IMR-90 (cell line): ENCODE measurements at regions not wholly inside any gene's neighbourhood (a gene's known extent, or its start where the extent isn't known, plus 50 kb on each side); places are given as distances from the start of the nearest gene placed in this dataset.

ENCODE experiments used
- ATAC-seq: fragments of 200-7000 bp; cut with Tn5 transposase; 2 replicates; pipeline ENCODE4 v1.9.1; 2020; ENCODE audit warnings: low read depth, mild to moderate bottlenecking, moderate library complexity
- BruUV-seq: library from RNA; stranded (reverse); fragments of 400-500 nt; replicated peaks from 2 replicates; lab custom pipeline; 2021; lab: Mats Ljungman, UMichigan
- CTCF ChIA-PET: fragments of 300-600 bp; formaldehyde crosslinking; extraction: SDS; loops from one replicate; lab custom pipeline; 2021; ENCODE audit warnings: antibody characterized with exemption; lab: Yijun Ruan, JAX
- POLR2A ChIA-PET: fragments of 300-600 bp; sonication (Branson Sonifier 250); formaldehyde crosslinking; loops from one replicate; lab custom pipeline; 2022; ENCODE audit warnings: antibody characterized with exemption; ENCODE audit not compliant: unreplicated experiment; lab: Charles Lee
- DNase-seq: peaks from one replicate; pipeline ENCODE4 v3.0.0; 2013
- H2AFZ ChIP-seq: replicated peaks from 2 replicates; pipeline ENCODE3; 2013; ENCODE audit warnings: low read length, mild to moderate bottlenecking; ENCODE audit not compliant: poor library complexity
- H2AK5ac ChIP-seq: 2 replicates; pipeline ENCODE4 v1.6.1; 2013; ENCODE audit warnings: low read depth, low read length, inconsistent platforms
- H2AK9ac ChIP-seq: replicated peaks from 2 replicates; pipeline ENCODE3; 2013; ENCODE audit warnings: mild to moderate bottlenecking, low read depth, low read length, moderate library complexity; ENCODE audit not compliant: poor library complexity
- H2BK120ac ChIP-seq: 2 replicates; pipeline ENCODE4 v1.6.1; 2013; ENCODE audit warnings: low read depth, low read length, inconsistent platforms
- H2BK15ac ChIP-seq: 3 replicates; pipeline ENCODE4 v1.6.1; 2013; ENCODE audit warnings: low read depth, low read length, inconsistent platforms
- H2BK20ac ChIP-seq: 2 replicates; pipeline ENCODE4 v1.6.1; 2013; ENCODE audit warnings: low read depth, mild to moderate bottlenecking, inconsistent platforms, low read length, moderate library complexity
- H2BK5ac ChIP-seq: 2 replicates; pipeline ENCODE4 v1.6.1; 2013; ENCODE audit warnings: mild to moderate bottlenecking, low read depth, low read length, inconsistent platforms; ENCODE audit not compliant: poor library complexity, severe bottlenecking
- H3K14ac ChIP-seq: replicated peaks from 2 replicates; pipeline ENCODE4 v1.6.1; 2013; ENCODE audit warnings: low read depth, low read length, inconsistent platforms
- H3K18ac ChIP-seq: 2 replicates; pipeline ENCODE4 v1.6.1; 2013; ENCODE audit warnings: low read depth, low read length, control low read depth
- H3K23ac ChIP-seq: 2 replicates; pipeline ENCODE4 v1.6.1; 2013; ENCODE audit warnings: low read depth, low read length, inconsistent platforms
- H3K27ac ChIP-seq: 2 replicates; pipeline ENCODE4 v1.5.1; 2013; ENCODE audit warnings: mild to moderate bottlenecking, control low read depth, low read length; ENCODE audit not compliant: insufficient read depth
- H3K27me3 ChIP-seq: 2 replicates; pipeline ENCODE4 v1.6.1; 2013; ENCODE audit warnings: low read length; ENCODE audit not compliant: control insufficient read depth, insufficient read depth
- H3K36me3 ChIP-seq: 2 replicates; pipeline ENCODE4 v1.6.1; 2013; ENCODE audit warnings: low read length, mixed read lengths; ENCODE audit not compliant: control insufficient read depth, insufficient read depth
- H3K4ac ChIP-seq: 2 replicates; pipeline ENCODE4 v1.6.1; 2013; ENCODE audit warnings: low read depth, low read length, inconsistent platforms
- H3K4me1 ChIP-seq: 2 replicates; pipeline ENCODE4 v1.6.1; 2013; ENCODE audit warnings: low read length, mixed read lengths; ENCODE audit not compliant: control insufficient read depth, insufficient read depth
- H3K4me2 ChIP-seq: 2 replicates; pipeline ENCODE4 v1.6.1; 2013; ENCODE audit warnings: low read depth, mild to moderate bottlenecking, control low read depth, low read length, moderate library complexity
- H3K4me3 ChIP-seq: 2 replicates; pipeline ENCODE4 v1.5.1; 2013; ENCODE audit warnings: low read depth, mild to moderate bottlenecking, control low read depth, low read length, moderate library complexity; ENCODE audit not compliant: insufficient read depth
- H3K56ac ChIP-seq: 2 replicates; pipeline ENCODE4 v1.6.1; 2013; ENCODE audit warnings: low read length, inconsistent platforms; ENCODE audit not compliant: insufficient read depth; ENCODE audit errors: extremely low read depth
- H3K79me1 ChIP-seq, 2 experiments: 2 replicates each; pipeline ENCODE4 v1.6.1; 2013; ENCODE audit warnings: low read length in 2 of 2, inconsistent platforms in 1 of 2, low read depth in 1 of 2
- H3K9ac ChIP-seq: 2 replicates; pipeline ENCODE4 v1.6.1; 2013; ENCODE audit warnings: low read depth, low read length, control low read depth
- H3K9me1 ChIP-seq: 2 replicates; pipeline ENCODE4 v1.6.1; 2013; ENCODE audit warnings: low read length, inconsistent platforms; ENCODE audit not compliant: insufficient read depth
- H3K9me3 ChIP-seq: 2 replicates; pipeline ENCODE4 v1.6.1; 2013; ENCODE audit warnings: low read length; ENCODE audit not compliant: control insufficient read depth, insufficient read depth
- H4K20me1 ChIP-seq: 2 replicates; pipeline ENCODE4 v1.6.1; 2013; ENCODE audit warnings: low read length, inconsistent platforms; ENCODE audit not compliant: insufficient read depth
- H4K5ac ChIP-seq: 2 replicates; pipeline ENCODE4 v1.6.1; 2013; ENCODE audit warnings: mild to moderate bottlenecking, low read depth, low read length, control low read depth
- H4K8ac ChIP-seq, 2 experiments: 2 replicates each; pipeline ENCODE4 v1.6.1; 2013; ENCODE audit warnings: low read depth in 2 of 2, low read length in 2 of 2, control low read depth in 1 of 2, inconsistent platforms in 1 of 2
- H4K91ac ChIP-seq: 2 replicates; pipeline ENCODE4 v1.6.1; 2013; ENCODE audit warnings: low read depth, low read length, inconsistent platforms; ENCODE audit not compliant: insufficient read depth
- RAD21 ChIP-seq: IDR thresholded peaks from 2 replicates; pipeline ENCODE4 v1.6.1; 2012; ENCODE audit warnings: low read length, improper control_type of control experiment
- USF2 ChIP-seq: fragments of 150-350 bp; IDR thresholded peaks from 2 replicates; pipeline ENCODE4 v1.6.1; 2017; ENCODE audit warnings: mild to moderate bottlenecking, antibody characterized with exemption, low read length, low read depth
- WGBS, 2 experiments: methylation state at CpG; one replicate each; pipeline versions ENCODE4 v1.1.5 to v1.1.7; 2013; ENCODE audit warnings: missing lambda C conversion rate in 2 of 2; ENCODE audit not compliant: insufficient read length in 1 of 2; ENCODE audit errors: extremely low coverage in 2 of 2; 5-methylcytosine and 5-hydroxymethylcytosine counted together
- dilution Hi-C: fragments of 300-500 bp; cut with HindIII; formaldehyde crosslinking; loops from one replicate; pipeline ENCODE4 v1.14.3; 2018; ENCODE audit warnings: low sequenced_read_pairs; ENCODE audit not compliant: unreplicated experiment
- in situ Hi-C: fragments of 300-500 bp; cut with MboI; formaldehyde crosslinking; loops from 3 replicates; pipeline ENCODE4 v1.14.3; 2019; ENCODE audit warnings: low sequenced_read_pairs, inconsistent platforms, mixed read lengths
- intact Hi-C: fragments of 100-400 bp; cut with micrococcal nuclease; formaldehyde crosslinking; loops from 2 replicates; pipeline ENCODE4 v1.10.0; 2022

GRCh38 chr12:33752854-33753253, 269.4 kb upstream of the ALG10 start:
- CTCF ChIA-PET = no interaction called here
- no peak overlapping the region for H2AK9ac ChIP-seq
- H4K20me1 ChIP-seq = no peaks in the 10 kb centered on the region
- no peaks in the 10 kb centered on the region for H3K79me1 ChIP-seq
- no peak for TF ChIP-seq USF2
- no peak for TF ChIP-seq RAD21
- H3K14ac ChIP-seq = no peak overlapping the region
- no TSS peak for BruUV-seq
- no peak overlapping the region for H3K23ac ChIP-seq
- H3K18ac ChIP-seq = no peak overlapping the region
- no peak overlapping the region for H3K4ac ChIP-seq
- no peak overlapping the region for H3K4me3 ChIP-seq
- H4K5ac ChIP-seq = no peak overlapping the region
- H2BK15ac ChIP-seq = no peak overlapping the region
- no CpG with 5 or more reads among the region's 1 CpG for whole genome bisulfite sequencing, 2 experiments
- H4K91ac ChIP-seq = no peak overlapping the region
- no peaks in the 10 kb centered on the region for H3K36me3 ChIP-seq
- dilution Hi-C loops (no loop called here), intact Hi-C loops (no loop called here), in situ Hi-C loops (no loop called here)
- peaks cover 10% of the 10 kb centered on the region for H3K9me3 ChIP-seq
- no peak overlapping the region for H3K56ac ChIP-seq
- H3K4me1 ChIP-seq = no peaks in the 10 kb centered on the region
- no peak overlapping the region for H2BK20ac ChIP-seq
- ATAC-seq (no peak), DNase-seq (no peak)
- no peaks in the 10 kb centered on the region for H3K27me3 ChIP-seq
- H3K9me1 ChIP-seq = no peaks in the 10 kb centered on the region
- no peak overlapping the region for H3K27ac ChIP-seq
- no peak overlapping the region for H2BK120ac ChIP-seq
- no peak overlapping the region for H4K8ac ChIP-seq
- no peak overlapping the region for H3K9ac ChIP-seq
- no peak overlapping the region for H2AK5ac ChIP-seq
- H2AFZ ChIP-seq = no peak overlapping the region
- POLR2A ChIA-PET = no interaction called here
- no peak overlapping the region for H2BK5ac ChIP-seq
- no peak overlapping the region for H3K4me2 ChIP-seq
